ENCODE measurements at regions not wholly inside any gene's neighbourhood (a gene's known extent, or its start where the extent isn't known, plus 50 kb on each side); places are given as distances from the start of the nearest gene placed in this dataset.

DNA sequence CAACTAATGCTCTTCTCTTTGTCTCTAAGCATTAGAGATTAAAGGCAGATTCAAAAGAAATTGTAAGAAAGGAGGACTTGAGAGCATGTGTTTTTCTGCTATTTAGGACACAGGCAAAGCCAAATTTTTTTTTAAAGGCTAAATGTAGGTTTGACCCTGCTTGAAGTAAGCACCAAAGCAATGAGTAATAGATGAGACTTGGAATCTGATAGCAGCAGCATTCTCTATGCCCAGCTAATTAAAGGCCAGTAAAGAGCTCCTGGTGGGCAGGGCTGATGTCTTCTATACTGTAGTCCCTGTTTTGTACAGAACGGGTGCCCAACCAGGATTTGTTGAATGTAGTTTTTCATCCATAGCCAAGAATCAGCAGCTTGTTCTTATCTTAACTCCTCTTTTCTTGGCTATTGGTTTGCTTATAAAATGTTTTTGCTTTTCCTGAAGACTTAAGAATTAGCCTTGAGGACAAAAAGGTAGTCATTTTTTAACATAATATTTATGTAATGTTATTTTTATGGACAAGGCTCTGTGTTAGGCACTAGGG, 179.6 kb downstream of the LMO4 start:
- no peak for DNase-seq

DNA sequence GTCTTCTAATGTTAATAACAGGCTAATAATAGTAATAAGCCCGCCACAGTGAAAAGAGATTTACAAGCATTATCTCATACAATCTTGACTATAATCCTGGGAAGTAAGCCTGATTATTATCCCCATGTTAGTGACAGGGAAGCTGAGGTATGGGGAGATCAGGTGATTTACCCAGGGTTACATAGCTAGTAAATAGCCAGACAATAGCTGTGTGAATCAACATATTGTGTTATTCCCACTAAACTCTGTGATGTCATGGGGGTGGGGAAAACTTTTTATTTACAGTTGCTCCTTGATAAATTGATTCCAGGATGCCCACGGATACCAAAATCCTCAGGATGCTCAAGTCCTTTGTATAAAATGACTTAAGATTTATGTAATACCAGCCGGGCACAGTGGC, 181.9 kb downstream of the LMO4 start:
- no peak for DNase-seq

DNA sequence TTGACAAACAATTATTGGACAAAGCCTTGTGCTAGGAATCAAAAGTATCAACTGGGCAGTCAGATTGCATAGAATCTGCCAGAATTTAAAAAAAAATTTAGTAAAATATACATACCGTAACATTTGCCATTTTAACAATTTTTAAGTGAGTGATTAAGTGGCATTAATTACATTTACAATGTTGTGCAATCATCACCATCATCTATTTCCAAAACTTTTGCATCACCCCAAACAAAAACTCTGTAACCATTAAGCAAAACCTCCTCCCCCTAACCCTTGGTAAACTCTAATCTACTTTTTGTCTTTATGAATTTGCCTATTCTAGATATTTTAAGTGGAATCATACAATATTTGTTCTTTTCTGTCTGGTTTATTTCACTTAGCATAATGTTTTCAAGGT, 182.8 kb downstream of the LMO4 start:
- no peak for DNase-seq

DNA sequence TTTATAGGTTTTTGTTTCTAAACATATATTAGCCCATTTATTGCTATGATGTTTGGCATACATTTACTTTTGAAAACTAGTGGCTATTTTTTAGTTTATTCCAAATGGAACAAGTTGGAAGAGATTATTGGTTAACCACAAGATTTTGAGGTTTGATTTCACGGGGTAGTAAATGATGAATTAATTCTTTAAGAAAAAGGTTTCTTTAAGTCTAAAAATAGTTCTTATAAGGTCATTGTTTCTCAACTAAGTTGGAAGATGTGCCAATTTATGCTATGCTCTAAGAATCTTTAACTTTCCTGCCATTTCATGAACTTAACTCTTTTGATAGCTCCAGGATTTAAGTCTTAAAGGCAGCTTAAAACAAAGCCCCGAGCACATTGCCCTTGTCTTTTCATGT, 183.8 kb downstream of the LMO4 start:
- no peak for DNase-seq

DNA sequence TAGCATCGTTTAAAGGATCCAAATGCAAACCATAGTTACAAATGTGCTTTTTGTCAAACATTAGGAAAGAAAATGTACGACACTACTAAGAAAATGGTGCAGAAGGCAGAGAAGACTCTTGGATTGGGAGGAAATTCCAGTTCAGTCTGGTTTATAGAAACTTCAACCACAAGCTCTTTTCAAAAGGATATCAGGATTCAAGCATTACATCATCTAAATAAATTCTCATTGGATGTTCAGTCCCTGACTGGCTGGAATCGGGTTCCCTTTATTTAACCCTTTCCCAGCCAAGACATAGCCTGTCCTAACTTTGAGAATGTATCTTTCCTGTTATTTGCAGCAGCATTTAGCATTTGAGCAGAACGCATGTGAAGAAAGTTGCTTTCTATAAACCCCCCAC, 184.6 kb downstream of the LMO4 start:
- no peak for DNase-seq

DNA sequence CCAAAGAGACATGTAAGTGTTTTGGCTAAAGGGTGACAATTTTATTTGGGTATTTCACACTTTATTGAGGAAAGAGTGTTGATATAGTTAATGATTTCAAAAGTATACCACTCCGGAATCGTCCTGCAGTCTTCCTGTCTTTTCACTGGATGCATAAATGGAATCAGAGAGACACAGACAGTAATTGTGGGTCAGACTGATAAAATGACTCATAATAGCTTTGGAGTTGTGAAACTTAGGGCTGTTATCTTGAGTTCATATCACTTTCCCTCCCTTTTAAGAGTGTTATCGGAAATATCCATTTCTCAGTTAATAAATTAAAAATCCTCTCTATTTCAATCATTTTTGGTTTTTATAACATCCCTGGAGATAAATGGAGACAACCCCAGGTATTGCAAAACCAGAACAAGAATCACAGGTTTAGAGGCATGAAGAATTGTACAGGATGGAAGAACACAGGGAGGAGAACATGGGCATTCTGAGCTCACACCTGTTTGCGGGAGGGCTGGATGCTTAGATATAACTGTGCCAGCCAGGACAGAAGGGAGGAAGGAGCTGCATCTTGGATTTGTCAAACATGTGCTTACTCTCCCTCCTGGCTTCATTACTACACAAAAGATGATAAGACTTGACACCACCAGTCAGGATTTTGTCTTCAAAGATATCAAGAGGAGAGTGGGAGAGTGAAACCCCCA, 185.4 kb downstream of the LMO4 start:
- no peak for DNase-seq

DNA sequence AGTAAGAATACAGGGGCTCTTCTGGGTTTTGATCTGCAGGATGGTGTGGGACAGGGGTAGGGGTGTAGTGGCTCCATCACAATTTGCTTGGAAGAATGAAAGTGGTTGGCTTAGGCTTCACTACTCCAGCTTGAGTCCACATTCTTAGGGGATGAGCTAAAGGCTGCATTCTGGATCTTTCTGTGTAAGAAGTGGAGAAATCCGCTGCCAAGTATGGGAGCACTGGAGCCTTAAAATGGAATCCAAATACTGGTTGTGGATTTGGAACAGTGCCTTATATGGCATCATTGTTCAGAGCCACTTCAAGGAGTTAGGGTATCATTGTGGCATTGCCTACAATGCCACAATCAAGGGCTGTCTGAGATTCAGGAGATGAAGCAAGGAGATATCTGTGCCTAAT, 187.1 kb downstream of the LMO4 start:
- no peak for DNase-seq

DNA sequence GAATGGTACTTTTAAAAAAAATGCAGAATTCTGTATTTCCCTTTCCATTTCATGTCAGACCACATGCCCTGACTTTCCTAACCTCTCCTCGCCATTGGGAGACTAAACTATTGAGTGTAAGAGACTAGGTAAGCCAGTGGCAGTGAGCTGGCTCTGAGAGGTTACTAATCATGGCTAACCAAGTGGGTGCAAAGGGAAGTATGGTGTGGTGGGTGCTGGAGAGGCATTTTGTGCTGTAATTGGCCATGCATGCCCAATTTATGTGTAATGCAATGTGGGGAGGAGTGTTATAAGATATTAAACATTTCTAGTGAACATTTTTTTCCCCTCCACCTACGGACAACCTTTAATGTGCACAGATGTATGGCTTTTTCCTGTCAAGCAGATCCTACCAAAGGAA, 190.1 kb downstream of the LMO4 start:
- no peak for DNase-seq

DNA sequence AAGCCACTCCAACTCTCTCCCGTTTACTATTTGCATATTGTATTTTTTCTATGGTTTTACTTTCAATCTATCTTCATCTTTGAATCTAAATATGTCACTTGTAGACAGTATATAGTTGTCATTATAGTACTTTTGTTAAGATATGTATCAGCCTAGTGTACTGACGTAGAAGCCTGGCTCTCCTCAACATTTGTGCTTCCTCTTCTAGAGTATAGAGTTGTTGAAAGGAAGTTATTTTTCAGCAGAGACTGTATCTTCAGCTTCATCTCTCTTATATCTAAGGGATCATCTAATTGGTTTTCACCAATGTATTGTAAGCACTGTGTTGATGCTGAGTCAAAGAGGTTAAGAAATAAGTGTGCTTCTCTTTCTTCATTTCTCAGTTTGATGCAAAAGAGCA, 192.8 kb downstream of the LMO4 start:
- no peak for DNase-seq

DNA sequence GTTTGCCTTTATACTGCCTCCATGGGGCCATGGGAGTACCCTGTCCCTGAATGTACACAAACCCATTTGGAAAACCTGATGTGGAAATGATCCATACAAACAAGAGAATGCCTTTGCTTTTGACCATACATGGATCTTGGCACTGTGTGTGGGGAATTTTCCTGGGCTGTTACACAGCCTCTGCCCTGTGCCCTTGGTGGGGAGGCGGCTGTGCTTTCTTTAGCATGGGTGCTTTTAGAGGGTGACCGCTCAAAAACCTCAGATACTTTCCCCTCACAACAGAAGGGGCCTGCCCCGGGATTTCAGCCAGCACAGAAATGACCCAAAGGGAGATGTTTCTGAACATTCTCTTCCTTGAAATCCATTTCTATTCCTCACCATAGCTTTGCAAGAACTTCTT, 194.8 kb downstream of the LMO4 start:
- DNase-seq, result no peak

DNA sequence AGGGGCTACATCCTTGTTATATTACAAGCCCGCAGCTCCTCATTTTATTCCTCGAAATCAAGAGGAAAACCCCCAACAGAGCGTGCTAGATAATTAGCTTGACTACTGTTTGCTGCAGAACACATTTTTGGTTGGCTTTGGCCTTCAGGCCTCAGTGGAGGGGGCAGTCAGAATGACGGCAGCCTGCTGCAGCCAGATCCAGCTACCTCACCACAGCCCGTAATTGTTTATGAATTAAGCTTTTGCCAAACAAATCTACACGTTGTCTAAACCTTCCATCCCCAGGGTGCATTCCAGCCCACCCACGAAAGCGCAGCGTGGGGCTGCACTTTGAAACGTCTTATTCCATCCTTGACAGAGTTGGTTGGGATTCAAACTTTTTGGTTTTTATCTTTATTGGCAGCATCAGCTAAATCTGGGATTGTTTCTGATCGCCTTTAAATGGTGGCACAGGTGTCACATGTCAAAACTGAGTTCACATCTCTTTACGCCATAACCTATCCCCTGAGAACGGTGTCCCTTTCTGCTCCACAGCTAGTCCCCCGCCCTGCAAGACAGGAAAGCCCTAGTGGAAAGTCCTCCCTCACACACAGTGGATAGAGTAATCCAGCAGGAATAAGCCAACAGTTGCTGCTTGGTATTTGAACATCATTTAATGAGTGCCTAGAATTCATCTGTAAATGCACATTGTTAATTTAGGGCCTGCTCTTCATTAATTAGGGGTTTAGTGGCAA, 195.5 kb downstream of the LMO4 start:
- no peak for DNase-seq

DNA sequence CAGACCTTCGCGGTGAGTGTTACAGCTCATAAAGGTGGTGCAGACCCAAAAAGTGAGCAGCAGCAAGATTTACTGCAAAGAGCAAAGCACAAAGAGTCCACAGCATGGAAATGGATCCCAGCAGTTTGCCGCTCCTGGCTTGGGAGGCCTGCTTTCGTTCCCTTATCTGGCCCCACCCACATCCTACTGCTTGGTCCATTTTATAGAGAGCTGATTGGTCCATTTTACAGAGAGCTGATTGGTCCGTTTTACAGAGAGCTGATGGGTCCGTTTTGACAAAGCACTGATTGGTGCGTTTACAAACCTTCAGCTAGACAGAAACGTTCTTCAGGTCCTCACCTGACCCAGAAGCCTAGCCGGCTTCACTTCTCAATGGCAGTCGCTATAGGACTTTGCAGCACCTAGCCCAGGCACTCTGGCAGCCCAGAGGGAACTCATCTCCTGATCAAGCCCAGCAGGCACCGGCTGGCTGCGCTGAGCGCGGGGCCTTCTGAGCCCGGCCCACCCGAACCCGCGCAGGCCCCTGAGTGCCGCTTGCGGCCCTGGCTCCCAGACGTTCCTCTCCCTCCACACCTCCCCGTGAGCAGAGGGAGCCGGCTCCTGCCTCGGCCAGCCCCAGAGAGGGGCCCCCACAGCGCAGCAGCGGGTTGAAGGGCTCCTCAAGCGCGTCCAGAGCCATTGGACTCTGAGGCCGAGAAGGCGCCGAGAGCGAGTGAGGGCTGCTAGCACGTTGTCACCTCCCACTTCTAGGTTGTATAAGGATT, 200.3 kb downstream of the LMO4 start:
- no peak for DNase-seq

DNA sequence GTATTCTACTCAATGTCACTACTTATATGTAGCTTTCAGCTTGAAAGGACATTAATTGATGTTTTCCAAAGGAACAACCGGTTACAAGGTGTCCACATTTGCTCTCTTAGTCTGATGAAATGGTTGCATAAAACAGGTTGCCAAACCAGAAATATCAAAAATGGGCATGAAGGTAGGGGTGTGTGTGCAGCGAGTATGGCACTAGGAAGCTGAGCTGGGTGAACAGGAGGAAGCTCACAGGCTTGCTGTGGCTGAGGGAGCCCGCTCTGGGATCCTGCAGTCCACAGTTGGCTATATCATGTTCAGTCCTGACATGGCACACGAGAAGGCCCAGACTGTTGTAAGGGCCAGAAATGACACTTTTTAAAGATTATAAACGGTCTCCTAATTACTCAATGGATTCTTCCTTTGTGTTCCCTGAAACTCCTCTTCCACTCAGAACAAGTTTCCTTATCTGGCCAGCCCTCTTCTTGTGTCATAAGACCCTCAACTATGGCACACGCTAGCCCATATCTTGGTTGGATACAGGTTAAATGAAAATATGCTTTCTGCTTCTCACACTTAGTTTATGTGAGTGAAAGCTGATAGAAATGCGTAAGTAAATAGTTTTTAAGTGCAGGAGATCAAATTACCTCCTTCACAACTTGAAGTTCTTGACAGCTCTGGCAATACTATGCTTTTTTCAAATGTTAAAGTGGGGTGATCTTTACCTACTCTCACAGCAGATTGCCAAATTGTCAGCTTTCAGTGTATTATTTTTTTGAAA, 201.5 kb downstream of the LMO4 start:
- no peak for DNase-seq

DNA sequence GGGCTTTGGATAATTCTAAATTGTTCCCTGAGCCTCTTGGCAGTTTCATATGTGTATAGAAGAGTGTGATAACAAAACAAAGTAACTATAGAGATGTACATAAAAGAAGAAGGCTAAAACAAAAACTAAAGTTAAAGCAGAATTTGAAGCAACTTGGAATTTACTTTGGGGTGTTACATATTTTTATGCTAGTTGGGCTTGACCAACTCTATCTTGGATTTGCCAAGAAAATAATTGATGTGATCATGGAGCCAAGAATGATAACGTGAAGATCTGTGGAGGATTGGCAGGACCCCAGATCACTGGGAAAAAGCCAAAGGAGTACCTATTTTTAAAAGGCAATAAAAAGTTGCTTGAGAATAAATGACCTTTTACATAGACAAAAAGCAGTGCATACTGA, 206.9 kb downstream of the LMO4 start:
- no peak for DNase-seq

DNA sequence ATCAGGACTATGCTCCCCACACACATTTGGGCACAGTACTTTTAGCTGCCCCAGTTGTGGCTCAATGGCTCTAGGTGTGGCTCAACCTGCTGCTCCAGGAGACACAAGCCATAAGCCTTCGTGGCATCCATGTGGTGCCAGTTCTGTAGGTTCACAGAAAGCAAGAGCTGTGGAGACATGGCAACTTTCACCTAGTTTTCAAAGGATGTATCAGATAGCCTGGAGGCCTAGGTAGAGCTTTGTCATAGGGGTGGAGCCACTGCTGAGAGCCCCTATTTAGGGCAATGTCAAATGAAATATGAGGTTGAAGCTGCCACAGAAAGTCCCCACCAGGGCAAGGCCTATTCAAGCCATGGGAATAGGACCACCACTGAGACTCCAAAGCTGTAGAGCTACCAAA, 210.5 kb downstream of the LMO4 start:
- DNase-seq, result no peak

DNA sequence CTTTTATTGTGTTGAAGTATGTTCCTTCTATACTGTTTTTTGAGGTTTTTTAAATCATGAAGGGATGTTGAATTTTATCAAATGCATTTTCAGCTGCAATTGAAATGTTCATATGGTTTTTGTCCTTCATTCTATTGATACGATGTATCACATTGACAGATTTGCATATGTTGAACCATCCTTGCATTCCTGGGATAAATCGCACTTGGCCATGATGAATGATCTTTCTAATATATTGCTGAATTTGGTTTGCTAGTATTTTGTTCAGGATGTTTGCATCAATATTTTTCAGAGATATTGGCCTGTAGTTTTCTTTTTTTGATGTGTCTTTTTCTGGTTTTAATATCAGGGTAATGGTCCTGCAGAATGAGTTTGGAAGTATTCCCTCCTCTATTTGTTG, 214.0 kb downstream of the LMO4 start:
- no peak for DNase-seq

DNA sequence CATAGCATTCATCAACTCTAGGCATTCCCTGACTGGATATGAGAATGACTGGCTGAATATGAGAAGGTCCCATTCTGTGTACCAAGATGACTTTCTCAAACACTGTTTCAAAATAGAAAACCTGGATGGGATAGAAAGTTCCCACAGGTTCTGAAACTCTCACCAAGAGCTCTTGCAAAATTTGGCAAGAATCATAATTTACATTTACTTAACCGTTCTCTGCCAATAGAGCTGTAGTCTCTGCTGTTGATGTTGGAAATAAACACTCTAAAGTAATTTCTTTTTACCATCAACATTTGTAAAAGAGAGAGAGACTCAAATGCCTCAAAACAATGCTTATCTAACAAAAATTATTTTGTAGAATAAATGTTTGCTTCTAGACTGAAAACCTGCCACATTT, 221.1 kb downstream of the LMO4 start:
- DNase-seq, result no peak

DNA sequence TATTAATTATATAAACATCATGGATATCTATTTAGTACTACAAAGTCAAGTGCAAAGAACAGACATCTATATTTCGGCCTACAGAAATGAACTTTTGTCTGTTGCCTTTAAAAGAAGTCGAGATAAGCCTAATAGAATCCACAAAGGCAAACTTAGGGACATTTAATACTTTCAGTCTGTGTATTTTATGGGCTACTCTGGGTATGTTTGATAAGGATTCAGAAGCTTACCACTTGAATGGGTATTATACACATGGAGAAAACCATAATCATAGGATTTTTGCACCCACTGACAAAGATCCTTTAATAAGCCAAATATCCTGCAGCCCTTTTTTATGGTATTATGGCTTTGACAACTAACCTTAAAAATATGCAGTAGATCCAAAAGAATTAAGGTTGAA, 224.8 kb downstream of the LMO4 start:
- DNase-seq, result no peak

DNA sequence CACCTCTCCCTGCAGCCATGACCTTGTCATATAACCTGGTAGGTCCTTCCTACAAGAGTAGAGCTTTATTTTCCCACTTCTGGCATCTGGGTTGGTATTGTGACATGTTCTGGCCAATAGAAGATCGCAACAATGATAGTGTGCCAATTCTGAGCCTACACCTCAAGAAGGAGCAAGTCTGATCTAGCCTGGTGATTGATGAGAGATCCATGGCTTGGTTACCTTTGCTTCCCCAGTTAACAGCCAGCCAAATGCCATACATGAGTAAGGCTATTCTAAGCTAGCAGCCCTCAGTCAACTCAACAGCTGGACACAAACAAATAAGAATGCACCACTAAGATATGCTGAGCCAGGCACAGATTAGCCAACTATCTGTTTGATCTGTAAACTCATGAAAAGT, 226.7 kb downstream of the LMO4 start:
- DNase-seq, result no peak

DNA sequence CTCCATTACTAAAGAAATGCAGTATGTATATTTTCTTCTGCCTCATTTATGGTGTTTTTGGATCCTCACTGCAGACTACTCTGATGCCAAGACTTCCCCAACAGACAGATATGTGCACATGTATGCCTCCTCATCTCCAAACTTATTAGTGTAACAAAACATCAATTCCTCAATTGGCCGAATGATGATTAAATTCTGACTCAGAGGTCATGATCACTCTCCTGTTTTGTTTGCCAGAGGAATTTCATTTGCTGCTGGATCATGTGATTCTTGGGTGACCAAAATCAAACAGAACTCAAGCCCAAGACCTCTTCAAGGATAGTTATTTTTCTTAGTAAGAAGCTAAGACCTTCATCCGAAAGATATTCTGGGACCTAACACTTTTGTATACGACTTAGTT, 227.6 kb downstream of the LMO4 start:
- DNase-seq, result no peak

DNA sequence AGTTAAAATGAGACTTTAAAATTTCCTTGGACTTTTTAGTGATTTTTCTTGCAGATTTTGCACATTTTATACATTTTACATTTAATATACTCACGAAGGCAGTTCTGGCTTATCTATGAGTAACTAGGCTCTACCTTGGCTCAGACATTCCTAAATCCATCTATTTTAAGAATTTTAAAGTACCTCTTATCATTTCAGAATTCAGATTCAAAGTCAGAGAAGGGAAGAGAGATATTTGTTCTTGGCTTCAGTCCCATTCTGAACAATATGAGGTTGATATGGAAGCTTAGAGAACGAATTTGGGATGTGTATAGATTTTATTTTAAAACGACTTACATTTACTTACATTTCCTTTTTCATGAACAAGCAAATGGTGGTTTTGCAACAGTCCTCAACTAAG, 230.2 kb downstream of the LMO4 start:
- DNase-seq, result no peak

DNA sequence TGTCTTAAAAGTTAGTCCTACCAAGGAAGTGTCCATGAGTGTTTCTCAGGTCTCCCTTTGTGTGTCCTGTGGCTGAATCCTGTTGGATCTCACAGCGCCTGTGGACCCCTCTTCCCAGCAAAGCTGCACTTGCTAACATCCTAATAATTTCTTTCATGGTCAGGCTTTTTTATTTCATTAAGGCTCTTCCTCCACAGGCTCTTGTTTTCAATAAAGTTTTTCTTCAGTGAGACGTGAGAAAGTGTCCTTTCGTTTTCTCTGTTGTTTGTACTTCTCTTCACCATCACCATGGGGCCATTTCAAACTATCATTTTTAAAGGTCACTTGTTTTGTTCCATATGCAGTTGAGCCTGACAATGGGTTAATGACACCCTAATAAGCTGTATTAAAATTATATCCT, 231.5 kb downstream of the LMO4 start:
- DNase-seq, result no peak
